ENCODE measurements at regions not wholly inside any gene's neighbourhood (a gene's known extent, or its start where the extent isn't known, plus 50 kb on each side); places are given as distances from the start of the nearest gene placed in this dataset.

DNA sequence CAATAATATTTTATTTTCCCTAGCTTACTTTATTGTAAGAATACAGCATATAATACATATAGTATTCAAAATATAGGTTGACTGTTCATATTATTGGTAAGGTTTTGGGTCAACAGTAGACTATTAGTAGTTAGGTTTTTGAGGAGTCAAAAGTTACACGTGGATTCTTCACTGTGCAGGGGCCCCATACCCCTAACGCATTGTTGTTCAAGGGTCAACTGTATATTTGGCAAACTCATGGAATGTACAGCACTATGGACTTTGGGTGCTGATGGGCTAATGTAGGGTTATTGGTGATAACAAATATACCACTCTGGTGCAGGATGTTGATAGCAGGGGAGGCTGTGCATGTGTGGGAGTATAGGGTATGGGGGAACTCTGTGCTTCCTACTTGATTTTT, 397.2 kb downstream of the BCKDHB start:
- TF ChIP-seq, protein P1, sequence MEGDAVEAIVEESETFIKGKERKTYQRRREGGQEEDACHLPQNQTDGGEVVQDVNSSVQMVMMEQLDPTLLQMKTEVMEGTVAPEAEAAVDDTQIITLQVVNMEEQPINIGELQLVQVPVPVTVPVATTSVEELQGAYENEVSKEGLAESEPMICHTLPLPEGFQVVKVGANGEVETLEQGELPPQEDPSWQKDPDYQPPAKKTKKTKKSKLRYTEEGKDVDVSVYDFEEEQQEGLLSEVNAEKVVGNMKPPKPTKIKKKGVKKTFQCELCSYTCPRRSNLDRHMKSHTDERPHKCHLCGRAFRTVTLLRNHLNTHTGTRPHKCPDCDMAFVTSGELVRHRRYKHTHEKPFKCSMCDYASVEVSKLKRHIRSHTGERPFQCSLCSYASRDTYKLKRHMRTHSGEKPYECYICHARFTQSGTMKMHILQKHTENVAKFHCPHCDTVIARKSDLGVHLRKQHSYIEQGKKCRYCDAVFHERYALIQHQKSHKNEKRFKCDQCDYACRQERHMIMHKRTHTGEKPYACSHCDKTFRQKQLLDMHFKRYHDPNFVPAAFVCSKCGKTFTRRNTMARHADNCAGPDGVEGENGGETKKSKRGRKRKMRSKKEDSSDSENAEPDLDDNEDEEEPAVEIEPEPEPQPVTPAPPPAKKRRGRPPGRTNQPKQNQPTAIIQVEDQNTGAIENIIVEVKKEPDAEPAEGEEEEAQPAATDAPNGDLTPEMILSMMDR (IDR thresholded peaks at IDR 0.05): no peak
- no peak for TF ChIP-seq POLR2A (IDR thresholded peaks at IDR 0.05)

Data from testis (tissue), 2 donors.